GM19193 (cell line): ENCODE measurements at regions not wholly inside any gene's neighbourhood (a gene's known extent, or its start where the extent isn't known, plus 50 kb on each side); places are given as distances from the start of the nearest gene placed in this dataset.

Experiments used
- POLR2A ChIP-seq: IDR thresholded peaks from 4 replicates; pipeline ENCODE4 v1.6.1; 2011; ENCODE audit not compliant: insufficient read depth, insufficient read length; ENCODE audit errors: extremely low read depth

- TF ChIP-seq POLR2A: no peak
These were observed 67.6 kb upstream of the NR3C1 start for GRCh38 chr5:143471041-143471509.

DNA sequence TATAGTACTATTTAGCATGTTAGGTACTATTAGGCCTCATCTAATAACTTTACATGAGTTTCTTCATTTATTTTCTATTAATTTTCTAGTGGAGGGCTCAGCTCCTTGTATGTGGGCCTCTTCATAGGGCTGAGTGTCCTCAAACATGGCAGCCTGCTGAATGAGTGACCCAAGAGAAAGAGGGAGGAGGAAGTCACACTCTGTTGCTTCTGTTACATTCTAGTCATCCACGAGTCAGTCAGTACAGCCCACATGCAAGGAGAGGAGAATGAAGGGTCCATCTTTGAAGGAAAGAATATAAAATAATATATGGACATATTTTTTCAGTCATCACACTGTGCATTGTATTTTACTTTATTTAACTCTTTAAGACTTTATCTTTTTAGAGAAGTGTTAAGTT, 66.6 kb upstream of the NR3C1 start:
- TF ChIP-seq POLR2A: no peak

- no peak for TF ChIP-seq POLR2A
These were observed 65.6 kb upstream of the NR3C1 start for GRCh38 chr5:143469125-143469524.

- no peak for TF ChIP-seq POLR2A
These were observed 63.1 kb upstream of the NR3C1 start for GRCh38 chr5:143466632-143467031.

GRCh38 chr5:143464723-143465490, 61.4 kb upstream of the NR3C1 start:
- TF ChIP-seq POLR2A: no peak

DNA sequence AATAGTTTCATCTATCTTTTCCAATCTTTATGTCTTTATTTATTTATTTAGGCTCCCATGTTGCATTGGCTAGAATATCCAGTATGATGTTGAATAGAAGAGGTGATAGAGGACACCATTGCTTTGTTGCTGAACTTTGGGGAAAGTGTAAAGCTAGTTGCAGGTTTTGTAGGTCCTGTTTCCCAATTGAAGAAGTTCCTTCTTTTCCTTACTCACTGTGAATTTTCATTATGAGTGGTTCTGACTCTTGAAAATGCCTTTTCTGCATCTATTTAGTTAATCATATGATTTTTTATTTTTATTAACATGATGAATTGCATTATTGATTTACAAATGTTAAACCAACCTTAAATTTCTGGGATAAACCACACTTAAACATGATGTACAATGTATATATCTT, 58.9 kb upstream of the NR3C1 start:
- no peak for TF ChIP-seq POLR2A

DNA sequence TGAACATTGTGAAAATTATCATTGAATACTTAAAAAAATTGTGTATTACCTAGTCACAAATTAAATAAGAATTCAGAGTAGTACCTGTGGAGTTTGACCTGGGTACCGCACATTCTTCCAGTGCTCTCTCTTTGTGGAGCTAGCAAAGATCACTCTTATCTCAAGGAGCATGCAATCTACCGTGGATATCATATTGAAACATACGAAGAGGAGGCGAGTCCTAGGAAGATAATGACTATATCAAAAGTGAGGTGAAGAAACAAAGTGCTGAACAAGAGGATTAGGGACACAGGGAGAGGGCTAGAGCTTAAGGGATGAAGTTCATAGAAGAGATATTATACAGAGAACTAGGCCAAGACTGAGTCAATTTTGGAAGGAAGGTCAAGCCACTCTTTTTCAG, 55.9 kb upstream of the NR3C1 start:
- TF ChIP-seq POLR2A: no peak

GRCh38 chr5:143456952-143457547, 53.6 kb upstream of the NR3C1 start:
- no peak for TF ChIP-seq POLR2A

DNA sequence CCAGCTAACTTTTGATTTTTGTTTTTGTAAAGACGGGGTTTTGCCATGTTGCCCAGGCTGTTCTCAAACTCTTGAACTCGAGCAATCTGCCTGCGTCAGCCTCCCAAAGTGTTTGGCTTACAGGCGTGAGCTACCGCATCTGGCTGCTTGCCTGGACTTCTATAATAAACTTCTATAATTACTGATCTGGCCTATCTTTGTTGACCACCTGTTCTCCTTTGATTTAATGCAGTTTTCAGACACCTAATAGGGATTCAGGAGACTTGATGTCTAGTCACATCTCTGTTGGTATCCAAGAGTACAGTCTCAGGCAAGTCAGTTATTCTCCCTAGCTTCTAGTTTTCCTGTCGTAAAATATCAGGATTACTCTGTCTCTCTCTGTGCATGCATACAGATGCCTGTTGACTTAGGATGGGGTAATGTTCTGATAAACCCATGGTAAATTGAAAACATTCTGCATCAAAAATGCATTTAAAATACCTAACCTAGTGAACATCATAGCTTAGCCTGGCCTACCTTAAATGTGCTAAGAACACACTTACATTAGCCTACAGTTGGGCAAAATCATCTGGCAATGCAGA, 51.5 kb upstream of the NR3C1 start:
- no peak for TF ChIP-seq POLR2A

DNA sequence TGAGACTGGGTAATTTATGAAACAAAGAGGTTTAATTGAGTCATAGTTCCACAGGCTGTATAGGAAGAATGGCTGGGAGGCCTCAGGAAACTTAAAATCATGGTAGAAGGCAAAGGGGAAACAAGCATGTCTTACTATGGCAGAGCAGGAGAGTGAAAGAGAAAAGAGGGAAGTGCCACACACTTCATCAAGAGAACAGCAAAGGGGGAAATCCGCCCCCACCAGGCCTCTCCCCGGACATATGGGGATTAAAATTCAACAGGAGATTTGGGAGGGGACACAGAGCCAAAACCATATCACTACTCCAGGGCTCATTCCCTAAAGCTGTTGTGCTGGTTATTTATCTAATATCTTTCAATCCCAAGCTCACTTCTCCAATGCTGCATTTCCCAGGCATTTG, 50.2 kb upstream of the NR3C1 start:
- no peak for TF ChIP-seq POLR2A
